ENCODE measurements at regions not wholly inside any gene's neighbourhood (a gene's known extent, or its start where the extent isn't known, plus 50 kb on each side); places are given as distances from the start of the nearest gene placed in this dataset.
"Not testable (repeated sequence)": the region's sequence is repeated elsewhere in the genome, so short reads cannot be mapped to it uniquely, and the experiment has no call there.

DNA sequence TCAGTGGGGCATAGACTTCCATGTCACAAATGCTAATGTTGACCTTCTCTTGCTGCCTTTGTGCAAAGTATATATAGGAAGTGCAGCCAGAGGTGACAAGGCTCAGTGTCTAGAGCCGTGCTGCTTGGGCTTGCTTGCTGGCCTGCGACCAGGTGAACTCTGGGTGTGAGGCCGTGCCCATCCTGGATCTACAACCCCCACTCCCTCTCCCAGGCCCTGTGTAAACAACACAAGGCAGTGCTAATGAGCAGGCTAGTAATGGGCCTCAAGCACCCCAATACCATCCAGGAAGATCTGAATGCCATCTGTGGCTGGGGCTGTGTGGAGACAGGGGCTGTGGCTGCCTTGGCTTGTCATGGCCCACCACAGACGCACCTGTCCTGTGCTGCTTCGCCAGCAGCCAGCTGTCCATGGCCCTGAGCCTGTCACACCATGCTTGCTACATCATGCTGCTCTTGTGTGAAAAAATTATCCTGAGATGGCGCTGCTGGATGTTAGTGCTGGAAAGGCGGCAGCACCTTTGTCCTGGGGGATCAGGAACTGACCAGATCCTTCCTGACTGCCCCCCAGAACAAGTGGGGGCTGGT is 107.6 kb upstream of the ZNF92 start:
- H3K9me3 Mint-ChIP-seq, result peaks cover 0 to 17% (median 8%) of the 10 kb centered on the region in 7 donors
- no peak overlapping the region for H3K4me3 ChIP-seq (replicated peaks in 1 of 3; ENCODE audit: low read depth in 2 of 3, low read length in 3 of 3)
- no peak overlapping the region for H3K27ac ChIP-seq (ENCODE audit: low read depth in 1 of 2, low read length in 2 of 2)
- peaks cover 8% of the 10 kb centered on the region for H3K4me1 Mint-ChIP-seq
- H3K79me2 ChIP-seq (ENCODE audit: insufficient read depth, low read length), result no peaks in the 10 kb centered on the region
- TF ChIP-seq, protein P1, sequence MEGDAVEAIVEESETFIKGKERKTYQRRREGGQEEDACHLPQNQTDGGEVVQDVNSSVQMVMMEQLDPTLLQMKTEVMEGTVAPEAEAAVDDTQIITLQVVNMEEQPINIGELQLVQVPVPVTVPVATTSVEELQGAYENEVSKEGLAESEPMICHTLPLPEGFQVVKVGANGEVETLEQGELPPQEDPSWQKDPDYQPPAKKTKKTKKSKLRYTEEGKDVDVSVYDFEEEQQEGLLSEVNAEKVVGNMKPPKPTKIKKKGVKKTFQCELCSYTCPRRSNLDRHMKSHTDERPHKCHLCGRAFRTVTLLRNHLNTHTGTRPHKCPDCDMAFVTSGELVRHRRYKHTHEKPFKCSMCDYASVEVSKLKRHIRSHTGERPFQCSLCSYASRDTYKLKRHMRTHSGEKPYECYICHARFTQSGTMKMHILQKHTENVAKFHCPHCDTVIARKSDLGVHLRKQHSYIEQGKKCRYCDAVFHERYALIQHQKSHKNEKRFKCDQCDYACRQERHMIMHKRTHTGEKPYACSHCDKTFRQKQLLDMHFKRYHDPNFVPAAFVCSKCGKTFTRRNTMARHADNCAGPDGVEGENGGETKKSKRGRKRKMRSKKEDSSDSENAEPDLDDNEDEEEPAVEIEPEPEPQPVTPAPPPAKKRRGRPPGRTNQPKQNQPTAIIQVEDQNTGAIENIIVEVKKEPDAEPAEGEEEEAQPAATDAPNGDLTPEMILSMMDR (IDR thresholded peaks at IDR 0.05), result no peak
- DNase-seq, result no peak
- no peak overlapping the region for H2AFZ ChIP-seq (ENCODE audit: insufficient read depth, low read depth, low read length, poor library complexity, severe bottlenecking)
- peaks cover 0 to 7% of the 10 kb centered on the region in 2 donors for H3K9me3 ChIP-seq (replicated peaks in 1 of 2; ENCODE audit: control insufficient read depth in 1 of 2, insufficient read depth in 1 of 2, low read length in 2 of 2)
- no peaks in the 10 kb centered on the region for H3K36me3 Mint-ChIP-seq
- no peaks in the 10 kb centered on the region for H4K20me1 ChIP-seq (ENCODE audit: insufficient read depth, low read length)
- no peak overlapping the region for H3K9ac ChIP-seq (ENCODE audit: insufficient read depth, low read length, poor library complexity, severe bottlenecking)
- H3K27me3 Mint-ChIP-seq (ENCODE audit: low read depth in 3 of 3), result peaks cover 30 to 46% (median 34%) of the 10 kb centered on the region in 3 donors
- 91% methylated on average over 4 of the region's 7 CpGs for WGBS (ENCODE audit: insufficient coverage)
- intact Hi-C loops (cut with micrococcal nuclease), result no loop called here
- H3K4me2 ChIP-seq (replicated peaks; ENCODE audit: extremely low read depth, low read length, poor library complexity, severe bottlenecking), result no peak overlapping the region
- H3K4me1 ChIP-seq (ENCODE audit: control insufficient read depth in 1 of 2, insufficient read depth in 2 of 2, low read length in 2 of 2), result no peaks in the 10 kb centered on the region
- H3K4me3 Mint-ChIP-seq, result no peak overlapping the region
- peaks cover 27 to 33% of the 10 kb centered on the region in 2 donors for H3K27me3 ChIP-seq (ENCODE audit: control insufficient read depth in 2 of 2, insufficient read depth in 2 of 2, low read length in 2 of 2)
- H3K27ac Mint-ChIP-seq, result no peak overlapping the region
- H3K36me3 ChIP-seq (replicated peaks in 1 of 2; ENCODE audit: control insufficient read depth in 1 of 2, insufficient read depth in 2 of 2, low read length in 2 of 2), result no peaks in the 10 kb centered on the region

GRCh38 chr7:65264258-65264657 is 109.4 kb upstream of the ZNF92 start:
- Mint-ChIP-seq H3K36me3 (no peaks in the 10 kb centered on the region), H3K4me3 (no peak overlapping the region), H3K4me1 (peaks cover 3% of the 10 kb centered on the region), H3K27ac (no peak overlapping the region), H3K27me3 (ENCODE audit: low read depth in 3 of 3) (peaks cover 15 to 33% (median 19%) of the 10 kb centered on the region in 3 donors), H3K9me3 (peaks cover 0 to 11% (median 4%) of the 10 kb centered on the region in 7 donors)
- H3K79me2 ChIP-seq (ENCODE audit: insufficient read depth, low read length), result no peaks in the 10 kb centered on the region
- H3K27ac ChIP-seq (ENCODE audit: low read depth in 1 of 2, low read length in 2 of 2), result no peak overlapping the region
- no peak overlapping the region for H2AFZ ChIP-seq (ENCODE audit: insufficient read depth, low read depth, low read length, poor library complexity, severe bottlenecking)
- no peaks in the 10 kb centered on the region for H3K36me3 ChIP-seq (replicated peaks in 1 of 2; ENCODE audit: control insufficient read depth in 1 of 2, insufficient read depth in 2 of 2, low read length in 2 of 2)
- H3K27me3 ChIP-seq (ENCODE audit: control insufficient read depth in 2 of 2, insufficient read depth in 2 of 2, low read length in 2 of 2), result peaks cover 9 to 15% of the 10 kb centered on the region in 2 donors
- WGBS (ENCODE audit: insufficient coverage), result 80% methylated on average over 5 of the region's 5 CpGs
- TF ChIP-seq, protein P1 (IDR thresholded peaks at IDR 0.05), result no peak
- intact Hi-C loops (cut with micrococcal nuclease), result no loop called here
- H4K20me1 ChIP-seq (ENCODE audit: insufficient read depth, low read length), result no peaks in the 10 kb centered on the region
- peaks cover 0 to 4% of the 10 kb centered on the region in 2 donors for H3K9me3 ChIP-seq (replicated peaks in 1 of 2; ENCODE audit: control insufficient read depth in 1 of 2, insufficient read depth in 1 of 2, low read length in 2 of 2)
- H3K4me1 ChIP-seq (ENCODE audit: control insufficient read depth in 1 of 2, insufficient read depth in 2 of 2, low read length in 2 of 2), result no peaks in the 10 kb centered on the region
- no peak overlapping the region for H3K4me3 ChIP-seq (replicated peaks in 1 of 3; ENCODE audit: low read depth in 2 of 3, low read length in 3 of 3)
- H3K9ac ChIP-seq (ENCODE audit: insufficient read depth, low read length, poor library complexity, severe bottlenecking), result no peak overlapping the region
- no peak for DNase-seq
- no peak overlapping the region for H3K4me2 ChIP-seq (replicated peaks; ENCODE audit: extremely low read depth, low read length, poor library complexity, severe bottlenecking)

DNA sequence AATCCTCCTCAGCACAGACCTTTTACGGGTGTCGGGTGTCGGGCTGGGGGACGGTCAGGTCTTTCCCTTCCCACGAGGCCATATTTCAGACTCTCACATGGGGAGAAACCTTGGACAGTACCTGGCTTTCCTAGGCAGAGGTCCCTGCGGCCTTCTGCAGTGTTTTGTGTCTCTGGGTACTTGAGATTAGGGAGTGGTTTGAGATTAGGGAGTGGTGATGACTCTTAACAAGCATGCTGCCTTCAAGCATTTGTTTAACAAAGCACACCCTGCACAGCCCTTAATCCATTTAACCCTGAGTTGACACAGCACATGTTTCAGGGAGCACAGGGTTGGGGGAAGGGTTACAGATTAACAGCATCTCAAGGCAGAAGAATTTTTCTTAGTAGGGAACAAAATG is 113.0 kb upstream of the ZNF92 start:
- H3K79me2 ChIP-seq (ENCODE audit: insufficient read depth, low read length); H3K4me3 ChIP-seq (replicated peaks in 1 of 3; ENCODE audit: low read depth in 2 of 3, low read length in 3 of 3); intact Hi-C loops (cut with micrococcal nuclease); H3K9me3 ChIP-seq (replicated peaks in 1 of 2; ENCODE audit: control insufficient read depth in 1 of 2, insufficient read depth in 1 of 2, low read length in 2 of 2); H3K4me1 Mint-ChIP-seq; H3K9ac ChIP-seq (ENCODE audit: insufficient read depth, low read length, poor library complexity, severe bottlenecking); H3K27ac Mint-ChIP-seq; H4K20me1 ChIP-seq (ENCODE audit: insufficient read depth, low read length); H3K36me3 ChIP-seq (replicated peaks in 1 of 2; ENCODE audit: control insufficient read depth in 1 of 2, insufficient read depth in 2 of 2, low read length in 2 of 2); H3K4me1 ChIP-seq (ENCODE audit: control insufficient read depth in 1 of 2, insufficient read depth in 2 of 2, low read length in 2 of 2); H2AFZ ChIP-seq (ENCODE audit: insufficient read depth, low read depth, low read length, poor library complexity, severe bottlenecking); DNase-seq; H3K4me2 ChIP-seq (replicated peaks; ENCODE audit: extremely low read depth, low read length, poor library complexity, severe bottlenecking); H3K27ac ChIP-seq (ENCODE audit: low read depth in 1 of 2, low read length in 2 of 2); H3K4me3 Mint-ChIP-seq; H3K27me3 ChIP-seq (ENCODE audit: control insufficient read depth in 2 of 2, insufficient read depth in 2 of 2, low read length in 2 of 2); H3K36me3 Mint-ChIP-seq: not testable (repeated sequence)
- no CpG with 5 or more reads among the region's 6 CpGs for WGBS (ENCODE audit: insufficient coverage)
- H3K27me3 Mint-ChIP-seq (ENCODE audit: low read depth in 3 of 3), result peaks cover 3 to 17% (median 5%) of the 10 kb centered on the region in 3 donors
- H3K9me3 Mint-ChIP-seq, result peaks cover 0 to 24% (median 7%) of the 10 kb centered on the region in 7 donors
